Superior temporal gyrus (tissue), 1 donor: ENCODE measurements at regions not wholly inside any gene's neighbourhood (a gene's known extent, or its start where the extent isn't known, plus 50 kb on each side); places are given as distances from the start of the nearest gene placed in this dataset.
"Not testable (repeated sequence)": the region's sequence is repeated elsewhere in the genome, so short reads cannot be mapped to it uniquely, and the experiment has no call there.

Experiments used
- DNase-seq: peaks from one replicate; pipeline ENCODE4 v3.0.0-alpha.2; 2016; ENCODE audit errors: extremely low spot score

DNA sequence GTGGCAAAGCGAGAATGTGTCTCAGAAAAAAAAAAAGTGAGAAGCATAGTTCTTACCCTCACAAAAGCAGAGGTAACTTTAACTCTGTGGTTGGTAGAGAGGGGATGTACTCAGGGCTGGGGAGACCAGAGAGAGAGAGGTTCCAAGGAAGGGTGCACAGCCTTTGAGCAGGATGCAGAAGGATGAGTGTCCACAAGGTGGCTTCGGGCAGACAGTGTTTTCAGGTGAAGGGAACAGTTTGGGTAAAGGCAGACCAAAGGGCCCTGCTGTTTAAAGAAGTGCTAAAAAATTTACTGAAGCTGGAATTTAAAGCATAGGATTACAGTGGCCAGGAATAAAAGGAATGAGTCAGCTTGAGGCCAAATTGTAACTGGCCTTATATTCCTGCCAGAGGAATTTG, 2240.6 kb downstream of the EPHA3 start:
- not testable (repeated sequence) for DNase-seq

DNA sequence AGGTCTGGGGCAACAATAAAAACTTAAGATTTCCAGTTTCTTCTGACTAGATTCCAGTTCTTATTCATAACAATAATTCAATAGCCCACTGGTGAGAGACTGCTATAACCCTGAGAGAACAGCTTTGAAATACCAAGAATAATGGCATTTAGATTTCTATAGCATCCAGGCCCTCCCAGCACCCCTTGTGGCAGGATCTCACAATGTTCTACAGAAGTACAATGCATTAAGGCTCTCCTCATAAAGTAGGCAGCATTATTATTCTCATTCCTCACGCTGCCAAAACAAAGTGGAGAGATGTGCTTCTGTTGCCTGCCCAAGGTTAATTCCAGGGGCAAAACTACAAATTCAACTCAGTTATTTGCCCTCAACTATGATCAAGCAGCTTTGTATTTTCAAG, 2241.7 kb downstream of the EPHA3 start:
- DNase-seq: not testable (repeated sequence)

DNA sequence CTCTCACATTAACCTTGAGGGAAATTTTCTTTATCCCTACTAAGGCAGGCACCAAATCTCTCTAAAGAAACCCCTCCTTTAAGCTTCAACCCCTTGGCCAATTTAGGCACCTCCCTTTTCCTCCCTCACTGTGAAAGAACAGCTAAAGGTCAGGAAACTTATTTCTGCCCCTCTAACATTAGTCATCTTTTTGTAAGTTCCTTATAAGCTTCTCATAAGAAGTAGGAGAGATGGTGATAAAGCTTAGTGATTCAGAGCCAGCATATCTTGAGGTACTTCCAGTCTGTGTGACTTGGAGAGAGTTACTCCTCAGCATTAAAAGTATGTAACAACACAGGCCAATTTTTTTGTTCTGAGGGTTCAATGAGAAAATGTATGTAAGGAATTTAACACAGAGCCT, 2244.7 kb downstream of the EPHA3 start:
- not testable (repeated sequence) for DNase-seq

DNA sequence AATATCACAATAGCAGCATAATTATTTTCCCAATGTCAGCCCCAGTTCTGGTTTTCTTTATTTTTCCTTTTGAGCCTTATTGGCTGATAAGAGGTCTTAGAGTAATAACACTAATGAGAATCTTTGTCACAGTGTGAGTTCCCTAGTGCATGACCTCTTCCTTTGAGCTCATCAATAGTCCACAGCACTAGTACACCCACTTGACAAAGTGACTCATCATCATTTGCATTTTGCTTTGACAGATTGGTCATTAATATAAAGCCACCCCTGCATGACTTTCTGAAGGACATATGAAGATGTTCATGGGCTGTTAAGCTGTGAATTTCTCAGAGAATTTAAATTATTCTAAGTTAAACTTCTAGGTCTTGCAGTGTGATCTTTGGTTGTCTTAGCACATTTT, 2251.9 kb downstream of the EPHA3 start:
- not testable (repeated sequence) for DNase-seq

DNA sequence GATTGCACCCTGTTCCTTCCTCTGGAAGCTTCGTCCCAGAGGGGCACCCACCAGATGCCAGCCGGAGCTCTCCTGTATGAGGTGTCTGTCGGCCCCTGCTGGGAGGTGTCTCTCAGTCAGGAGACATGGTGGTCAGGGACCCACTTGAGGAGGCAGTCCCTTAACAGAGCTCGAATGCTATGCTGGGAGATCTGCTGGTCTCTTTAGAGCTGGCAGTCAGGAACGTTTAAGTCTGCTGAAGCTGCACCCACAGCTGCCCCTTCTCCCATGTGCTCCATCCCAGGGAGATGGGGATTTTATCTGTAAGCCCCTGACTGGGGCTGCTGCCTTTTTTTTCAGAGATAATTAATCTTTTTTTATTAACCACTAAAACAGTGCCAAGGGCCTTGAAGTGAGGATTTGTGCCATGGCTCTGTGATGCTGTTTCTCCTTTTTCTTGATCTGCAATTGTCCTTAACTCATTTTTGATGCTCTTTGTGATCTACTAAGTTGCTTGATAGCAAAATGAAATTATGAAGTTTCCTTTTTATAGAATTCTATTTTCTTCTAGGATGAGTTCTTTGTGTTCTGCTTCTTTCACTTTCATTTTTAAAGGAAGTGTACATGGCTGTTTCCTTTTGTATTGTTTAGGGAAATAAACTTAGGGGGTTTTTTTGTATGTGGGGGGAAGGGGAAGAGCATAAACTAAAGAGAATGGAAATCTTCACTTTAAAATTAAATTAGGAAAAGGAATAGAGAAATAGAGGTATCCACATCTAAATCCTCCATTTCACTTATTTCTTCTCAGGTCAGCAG, 2275.9 kb downstream of the EPHA3 start:
- DNase-seq: not testable (repeated sequence)

DNA sequence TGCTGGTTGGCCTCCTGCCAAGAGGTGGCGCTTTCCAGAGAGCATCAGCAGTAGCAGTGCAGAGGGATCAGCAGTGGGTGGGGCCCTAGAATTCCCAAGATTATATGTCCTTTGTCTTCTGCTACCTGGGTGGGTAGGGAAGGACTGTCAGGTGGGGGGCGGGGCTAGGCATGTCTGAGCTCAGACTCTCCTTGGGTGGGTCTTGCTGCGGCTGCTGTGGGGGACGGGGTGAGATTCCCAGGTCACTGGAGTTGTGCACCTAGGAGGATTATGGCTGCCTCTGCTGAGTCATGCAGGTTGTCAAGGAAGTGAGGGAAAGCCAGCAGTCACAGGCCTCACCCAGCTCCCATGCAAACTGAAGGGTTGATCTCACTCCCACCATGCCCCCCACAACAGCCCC, 2296.5 kb downstream of the EPHA3 start:
- DNase-seq: not testable (repeated sequence)

DNA sequence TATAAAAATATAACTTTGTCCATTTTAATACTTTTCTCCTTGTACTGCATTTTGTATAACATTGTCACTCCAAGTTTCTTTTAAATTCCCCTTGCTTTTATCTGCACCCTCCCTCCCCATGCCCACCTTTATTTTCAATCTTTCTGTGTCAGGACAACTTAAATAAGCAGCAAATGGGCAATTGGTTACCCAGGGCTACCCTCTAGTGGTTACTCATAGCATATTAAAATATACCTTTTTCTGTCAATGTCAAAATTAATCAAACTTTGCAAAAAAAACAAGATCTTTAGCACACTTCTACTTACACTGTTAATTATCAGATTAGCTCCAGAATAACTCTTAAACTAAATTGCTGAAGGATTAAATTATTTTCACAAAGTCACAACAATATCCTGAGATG, 2334.6 kb downstream of the EPHA3 start:
- not testable (repeated sequence) for DNase-seq

DNA sequence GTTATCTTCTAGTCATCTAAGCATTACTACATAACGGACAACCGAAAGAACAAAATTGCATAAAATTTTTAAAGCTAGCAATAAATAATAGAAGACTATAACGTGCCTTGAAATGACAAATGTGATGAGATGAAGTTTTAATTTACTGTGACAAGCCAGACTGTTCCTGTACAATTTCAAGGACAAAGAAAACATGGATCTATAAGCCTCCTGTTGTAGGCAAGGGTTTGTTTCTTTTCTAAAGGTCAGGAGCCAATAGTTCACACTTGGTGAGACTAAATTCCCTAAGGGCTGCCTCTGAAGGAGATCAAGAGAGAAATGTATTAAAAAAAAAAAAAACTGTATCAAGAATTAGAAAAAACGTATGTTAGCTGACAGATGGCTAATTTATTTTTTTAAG, 2335.1 kb downstream of the EPHA3 start:
- DNase-seq: not testable (repeated sequence)

DNA sequence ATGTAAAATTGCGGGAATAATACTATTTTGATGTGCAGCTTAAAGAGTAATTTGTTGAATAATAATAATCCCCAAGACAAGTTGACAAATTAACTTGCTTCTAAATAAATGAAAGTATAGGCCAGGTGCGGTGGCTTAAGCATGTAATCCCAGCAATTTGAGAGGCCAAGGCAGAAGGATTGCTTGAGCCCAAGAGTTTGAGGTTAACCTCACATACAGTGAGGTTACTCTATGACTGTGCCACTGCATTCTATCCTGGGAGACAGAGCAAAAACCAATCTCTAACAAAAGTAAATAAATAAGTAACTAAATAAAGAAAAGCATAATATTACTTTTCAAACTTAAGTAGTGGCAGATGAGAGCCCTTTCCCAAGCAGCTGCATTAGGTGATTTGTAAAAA, 2341.0 kb downstream of the EPHA3 start:
- not testable (repeated sequence) for DNase-seq

DNA sequence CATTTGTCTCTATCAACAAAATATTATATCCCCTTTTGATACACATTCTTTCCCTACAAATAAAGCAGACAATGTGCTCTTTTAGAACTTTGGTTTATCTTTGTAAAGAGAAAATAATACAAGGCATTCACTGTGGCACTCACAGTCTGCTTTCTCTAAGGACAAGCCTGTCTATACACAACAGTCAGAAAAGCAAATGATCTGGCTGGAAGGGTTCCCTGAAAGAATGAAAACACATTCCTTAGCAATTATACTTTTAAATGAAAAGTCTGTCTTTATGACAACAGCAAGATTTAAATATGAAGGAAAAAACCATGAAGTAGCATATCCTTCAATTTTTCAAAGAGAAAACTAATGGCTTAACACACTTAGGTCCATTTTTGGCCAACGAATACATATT, 2359.1 kb downstream of the EPHA3 start:
- peak; percentile 11 for DNase-seq

DNA sequence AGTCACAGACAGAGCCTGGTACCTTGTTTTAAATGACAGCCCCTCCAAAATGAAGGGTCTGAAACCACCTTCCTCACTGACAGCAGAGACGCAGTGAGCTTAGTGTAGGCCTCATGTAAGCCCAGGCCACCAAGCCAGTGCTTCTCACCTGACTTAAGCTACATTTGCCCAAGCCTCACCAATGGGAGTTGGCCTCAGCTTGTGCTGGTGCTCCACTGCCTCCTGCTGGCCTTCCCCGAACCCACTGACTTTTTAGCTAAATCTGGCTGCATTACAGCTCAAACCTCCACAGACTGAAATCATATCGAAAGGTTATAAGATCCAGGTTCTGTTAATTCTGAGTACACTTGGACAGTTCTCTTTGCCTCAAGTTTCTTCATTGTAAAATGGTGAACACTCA, 2361.8 kb downstream of the EPHA3 start:
- not testable (repeated sequence) for DNase-seq

DNA sequence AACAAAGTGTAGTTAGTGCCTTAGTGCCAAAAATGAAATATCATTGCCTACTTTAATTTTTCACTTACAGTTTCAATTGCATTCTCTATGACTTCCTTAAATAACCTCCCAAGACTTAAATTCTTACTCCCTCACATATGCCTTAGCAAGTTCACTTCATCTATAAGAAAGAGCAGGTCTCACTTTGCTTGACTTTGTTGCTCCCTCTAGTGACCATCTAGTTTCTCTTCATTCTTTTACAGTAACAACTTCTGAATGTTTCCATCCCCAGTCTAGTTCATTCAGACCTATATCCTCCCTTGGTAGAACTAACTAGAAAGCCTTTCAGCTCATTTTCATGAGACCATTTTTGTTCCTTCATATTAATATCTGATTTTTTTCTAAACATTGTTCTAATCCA, 2377.6 kb downstream of the EPHA3 start:
- peak; percentile 16 for DNase-seq

DNA sequence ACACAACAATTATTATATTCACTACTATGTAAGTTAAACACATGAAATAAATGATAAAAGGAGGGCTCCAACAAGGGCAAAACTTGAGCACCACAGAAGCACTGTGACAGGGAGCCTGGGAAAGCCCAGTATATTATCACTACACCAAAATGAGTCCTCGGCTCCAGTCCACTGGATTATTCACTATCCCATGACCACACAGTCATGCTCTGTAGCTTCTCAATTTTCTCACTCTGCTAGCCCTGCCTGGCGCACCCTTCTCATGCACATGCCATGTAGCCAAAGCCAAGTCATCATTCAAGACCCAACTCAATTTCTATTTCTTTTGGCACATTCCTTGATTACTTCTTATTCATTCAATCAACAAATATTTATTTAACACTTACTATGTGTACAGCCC, 2378.5 kb downstream of the EPHA3 start:
- DNase-seq: not testable (repeated sequence)

DNA sequence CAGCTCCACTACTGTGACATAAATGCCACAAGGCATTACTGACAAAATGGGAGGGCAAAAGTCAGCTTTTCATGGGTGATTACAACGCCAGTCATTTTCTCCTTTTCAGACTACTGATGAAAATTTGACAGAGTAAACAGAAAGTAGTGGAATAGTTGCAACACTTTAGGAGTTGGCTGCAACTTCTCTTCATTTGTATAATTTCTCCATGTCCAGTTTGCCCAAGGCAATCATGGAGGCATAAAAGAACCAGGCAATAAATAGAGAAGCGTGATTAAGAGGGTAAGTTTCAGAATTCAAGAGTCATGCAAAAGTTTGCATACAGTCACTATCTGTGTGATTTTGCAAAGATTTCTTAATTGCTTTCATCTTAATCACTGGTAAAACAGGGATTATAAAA, 2390.3 kb downstream of the EPHA3 start:
- not testable (repeated sequence) for DNase-seq

DNA sequence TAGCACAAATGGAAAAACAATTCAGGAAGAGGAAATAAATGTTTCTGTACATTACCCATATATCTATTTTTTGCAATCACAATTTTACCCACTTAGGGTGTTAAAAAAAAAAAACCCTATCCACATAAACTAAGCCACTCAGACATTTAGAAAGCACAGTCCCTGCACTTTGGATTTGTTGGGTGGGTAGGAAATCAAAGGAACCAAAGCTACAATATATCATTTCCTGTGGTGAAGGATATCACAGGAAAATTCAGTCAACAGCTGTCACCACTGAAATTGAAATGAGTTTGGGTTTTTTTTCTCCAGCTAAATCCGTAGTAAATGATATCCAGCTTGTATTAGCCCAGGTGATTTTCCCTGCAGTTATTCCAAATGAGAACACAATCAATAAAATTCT, 2392.4 kb downstream of the EPHA3 start:
- not testable (repeated sequence) for DNase-seq

DNA sequence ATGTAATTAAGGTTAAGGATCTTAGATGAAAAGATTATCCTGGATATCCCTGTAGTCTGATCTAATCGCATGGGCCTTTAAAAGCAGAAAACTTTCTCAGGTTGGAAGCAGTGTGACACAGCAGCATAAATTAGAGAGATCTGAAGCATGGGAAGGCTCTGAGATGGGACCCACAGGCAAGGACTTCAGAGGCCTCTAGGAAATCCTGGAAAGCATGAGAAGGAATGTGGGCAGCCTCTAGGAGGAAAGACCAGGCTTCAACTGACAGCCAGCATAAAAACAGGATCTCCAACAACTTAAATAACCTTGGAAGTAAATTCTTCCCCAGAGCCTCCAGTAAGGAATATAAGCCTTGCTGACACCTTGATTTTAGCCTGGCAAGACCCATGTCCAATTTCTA, 2397.5 kb downstream of the EPHA3 start:
- not testable (repeated sequence) for DNase-seq
